ENCODE measurements at regions not wholly inside any gene's neighbourhood (a gene's known extent, or its start where the extent isn't known, plus 50 kb on each side); places are given as distances from the start of the nearest gene placed in this dataset.

DNA sequence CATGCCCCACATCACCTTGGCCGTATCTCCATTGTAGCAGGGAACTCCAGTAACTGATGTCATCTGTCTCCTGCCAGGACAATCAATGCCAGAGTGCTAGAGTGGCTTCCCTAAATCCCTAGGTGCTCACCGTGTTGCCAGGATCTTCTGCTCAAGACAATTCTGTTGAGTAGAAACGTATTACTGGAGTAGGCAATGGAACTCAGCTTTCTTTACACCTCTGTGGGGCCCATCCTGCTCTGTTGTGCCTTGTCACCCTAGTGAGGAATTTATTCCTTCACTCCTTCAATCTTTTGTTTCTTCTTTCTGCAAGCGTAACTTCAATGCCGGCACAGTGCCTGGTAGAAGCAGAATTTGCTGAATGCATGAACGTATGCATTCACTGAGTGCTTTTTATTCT lies 305.5 kb upstream of the ZMIZ1 start:
- Histone ChIP-seq H3K27me3 (ENCODE audit: low read depth) (no peaks in the 10 kb centered on the region), H3K9me3 (replicated peaks) (no peaks in the 10 kb centered on the region), H3K4me3 (no peak overlapping the region), H3K27ac (replicated peaks) (peak overlapping the region; percentile 61), H3K4me1 (peaks cover 13% of the 10 kb centered on the region), H3K36me3 (no peaks in the 10 kb centered on the region)
- TF ChIP-seq, protein P1, sequence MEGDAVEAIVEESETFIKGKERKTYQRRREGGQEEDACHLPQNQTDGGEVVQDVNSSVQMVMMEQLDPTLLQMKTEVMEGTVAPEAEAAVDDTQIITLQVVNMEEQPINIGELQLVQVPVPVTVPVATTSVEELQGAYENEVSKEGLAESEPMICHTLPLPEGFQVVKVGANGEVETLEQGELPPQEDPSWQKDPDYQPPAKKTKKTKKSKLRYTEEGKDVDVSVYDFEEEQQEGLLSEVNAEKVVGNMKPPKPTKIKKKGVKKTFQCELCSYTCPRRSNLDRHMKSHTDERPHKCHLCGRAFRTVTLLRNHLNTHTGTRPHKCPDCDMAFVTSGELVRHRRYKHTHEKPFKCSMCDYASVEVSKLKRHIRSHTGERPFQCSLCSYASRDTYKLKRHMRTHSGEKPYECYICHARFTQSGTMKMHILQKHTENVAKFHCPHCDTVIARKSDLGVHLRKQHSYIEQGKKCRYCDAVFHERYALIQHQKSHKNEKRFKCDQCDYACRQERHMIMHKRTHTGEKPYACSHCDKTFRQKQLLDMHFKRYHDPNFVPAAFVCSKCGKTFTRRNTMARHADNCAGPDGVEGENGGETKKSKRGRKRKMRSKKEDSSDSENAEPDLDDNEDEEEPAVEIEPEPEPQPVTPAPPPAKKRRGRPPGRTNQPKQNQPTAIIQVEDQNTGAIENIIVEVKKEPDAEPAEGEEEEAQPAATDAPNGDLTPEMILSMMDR (IDR thresholded peaks at IDR 0.05; ENCODE audit: borderline replicate concordance) = no peak
- DNase-seq = no peak
- intact Hi-C loops (cut with micrococcal nuclease) = no loop called here

GRCh38 chr10:78763651-78764395 lies 304.9 kb upstream of the ZMIZ1 start:
- Histone ChIP-seq H3K4me3 (no peak overlapping the region), H3K27ac (replicated peaks) (peak overlapping the region; percentile 61), H3K27me3 (ENCODE audit: low read depth) (no peaks in the 10 kb centered on the region), H3K36me3 (no peaks in the 10 kb centered on the region), H3K9me3 (replicated peaks) (no peaks in the 10 kb centered on the region), H3K4me1 (peaks cover 13% of the 10 kb centered on the region)
- intact Hi-C loops (cut with micrococcal nuclease) = no loop called here
- peak; percentile 47 for DNase-seq
- TF ChIP-seq, protein P1 (IDR thresholded peaks at IDR 0.05; ENCODE audit: borderline replicate concordance) = no peak

- no peaks in the 10 kb centered on the region for H3K27me3 ChIP-seq (ENCODE audit: low read depth)
- H3K4me3 ChIP-seq = no peak overlapping the region
- DNase-seq = no peak
- no peaks in the 10 kb centered on the region for H3K36me3 ChIP-seq
- peak overlapping the region; percentile 61 for H3K27ac ChIP-seq (replicated peaks)
- no peaks in the 10 kb centered on the region for H3K9me3 ChIP-seq (replicated peaks)
- intact Hi-C loops (cut with micrococcal nuclease) = no loop called here
- TF ChIP-seq, protein P1 (IDR thresholded peaks at IDR 0.05; ENCODE audit: borderline replicate concordance) = no peak
- peaks cover 13% of the 10 kb centered on the region for H3K4me1 ChIP-seq
Measured at GRCh38 chr10:78764436-78764835, 304.3 kb upstream of the ZMIZ1 start.

- Histone ChIP-seq H3K36me3 (no peaks in the 10 kb centered on the region), H3K27ac (replicated peaks) (no peak overlapping the region), H3K4me3 (no peak overlapping the region), H3K27me3 (ENCODE audit: low read depth) (no peaks in the 10 kb centered on the region), H3K4me1 (peaks cover 13% of the 10 kb centered on the region), H3K9me3 (replicated peaks) (no peaks in the 10 kb centered on the region)
- intact Hi-C loops (cut with micrococcal nuclease) = no loop called here
- no peak for DNase-seq
- TF ChIP-seq, protein P1 (IDR thresholded peaks at IDR 0.05; ENCODE audit: borderline replicate concordance) = no peak
Measured at GRCh38 chr10:78764846-78765430, 303.8 kb upstream of the ZMIZ1 start.

GRCh38 chr10:78765726-78766335 lies 302.9 kb upstream of the ZMIZ1 start:
- intact Hi-C loops (cut with micrococcal nuclease) = no loop called here
- no peak for DNase-seq
- TF ChIP-seq, protein P1 (IDR thresholded peaks at IDR 0.05; ENCODE audit: borderline replicate concordance) = no peak
- Histone ChIP-seq H3K4me1 (peaks cover 13% of the 10 kb centered on the region), H3K27me3 (ENCODE audit: low read depth) (no peaks in the 10 kb centered on the region), H3K4me3 (no peak overlapping the region), H3K27ac (replicated peaks) (no peak overlapping the region), H3K9me3 (replicated peaks) (no peaks in the 10 kb centered on the region), H3K36me3 (no peaks in the 10 kb centered on the region)
